H1 (cell line): ENCODE measurements at regions not wholly inside any gene's neighbourhood (a gene's known extent, or its start where the extent isn't known, plus 50 kb on each side); places are given as distances from the start of the nearest gene placed in this dataset.
"Not testable (repeated sequence)": the region's sequence is repeated elsewhere in the genome, so short reads cannot be mapped to it uniquely, and the experiment has no call there.

Experiments used
- CTCF ChIA-PET: fragments of 300-600 bp; sonication (Branson Sonifier 250); formaldehyde crosslinking; loops from one replicate; lab custom pipeline; 2021; ENCODE audit not compliant: partially characterized antibody; lab: Charles Lee
- POLR2A ChIA-PET: fragments of 300-600 bp; sonication (Branson Sonifier 250); formaldehyde crosslinking; loops from one replicate; lab custom pipeline; 2021; ENCODE audit warnings: inconsistent platforms; ENCODE audit not compliant: partially characterized antibody; lab: Charles Lee
- DNase-seq, 2 experiments: peaks; one replicate each; pipeline versions ENCODE4 v3.0.0 to v3.0.0-alpha.2; 2010 to 2022; ENCODE audit warnings: low spot score in 2 of 2, low read depth in 1 of 2, mixed read lengths in 1 of 2
- FAIRE-seq: peaks from 2 replicates; lab custom pipeline; 2011; peaks lifted over from hg19 to GRCh38; lab: Jason Lieb, UNC
- H2AFZ ChIP-seq: 2 replicates; pipeline ENCODE4 v1.8.1; 2012; ENCODE audit warnings: low read length, inconsistent platforms
- H2AK5ac ChIP-seq: 2 replicates; pipeline ENCODE4 v1.6.1; 2013; ENCODE audit warnings: low read depth, low read length
- H2BK120ac ChIP-seq: replicated peaks from 2 replicates; pipeline ENCODE3; 2013; ENCODE audit warnings: low read depth, low read length, inconsistent platforms
- H2BK12ac ChIP-seq: 2 replicates; pipeline ENCODE4 v1.6.1; 2013; ENCODE audit warnings: low read depth, low read length
- H2BK15ac ChIP-seq: 2 replicates; pipeline ENCODE4 v1.6.1; 2013; ENCODE audit warnings: low read length
- H2BK20ac ChIP-seq: 2 replicates; pipeline ENCODE4 v1.6.1; 2013; ENCODE audit warnings: low read length
- H2BK5ac ChIP-seq: 2 replicates; pipeline ENCODE4 v1.6.1; 2013; ENCODE audit warnings: low read depth, low read length
- H3K14ac ChIP-seq: 2 replicates; pipeline ENCODE4 v1.6.1; 2013; ENCODE audit warnings: inconsistent platforms; ENCODE audit not compliant: insufficient read length
- H3K18ac ChIP-seq: 2 replicates; pipeline ENCODE4 v1.6.1; 2013; ENCODE audit warnings: low read length; ENCODE audit errors: extremely low read depth
- H3K23ac ChIP-seq: 2 replicates; pipeline ENCODE4 v1.6.1; 2013; ENCODE audit warnings: inconsistent platforms; ENCODE audit not compliant: insufficient read length
- H3K23me2 ChIP-seq: 2 replicates; pipeline ENCODE4 v1.6.1; 2013; ENCODE audit warnings: low read depth, low read length
- H3K27ac ChIP-seq: 2 replicates; pipeline ENCODE4 v1.6.1; 2011; ENCODE audit warnings: low read depth, low read length, inconsistent platforms
- H3K27me3 ChIP-seq, 4 experiments: replicated peaks in 1 of 4; 1 replicate in 1 of 4; 2 replicates in 3 of 4; pipeline versions ENCODE4 v1.6.1 to v1.8.1; 2011 to 2013; ENCODE audit warnings: low read length in 3 of 4, mild to moderate bottlenecking in 3 of 4, inconsistent platforms in 2 of 4, mixed read lengths in 2 of 4, moderate library complexity in 1 of 4; ENCODE audit not compliant: control insufficient read depth in 3 of 4, insufficient read depth in 3 of 4; ENCODE audit errors: extremely low read depth in 1 of 4
- H3K36me3 ChIP-seq, 4 experiments: 2 replicates each; pipeline versions ENCODE4 v1.6.1 to v1.8.1; 2011 to 2013; ENCODE audit warnings: mild to moderate bottlenecking in 4 of 4, low read length in 3 of 4, moderate library complexity in 2 of 4, control low read depth in 1 of 4, inconsistent platforms in 1 of 4; ENCODE audit not compliant: insufficient read depth in 4 of 4, control insufficient read depth in 2 of 4
- H3K4ac ChIP-seq: replicated peaks from 2 replicates; pipeline ENCODE3; 2013; ENCODE audit warnings: low read length, low read depth, mixed read lengths, inconsistent platforms; ENCODE audit not compliant: insufficient read length
- H3K4me1 ChIP-seq, 4 experiments: replicated peaks in 1 of 4; 1 replicate in 1 of 4; 2 replicates in 3 of 4; pipeline versions ENCODE4 v1.6.1 to v1.8.1; 2011 to 2013; ENCODE audit warnings: low read length in 3 of 4, inconsistent platforms in 2 of 4, mixed read lengths in 1 of 4; ENCODE audit not compliant: insufficient read depth in 4 of 4, control insufficient read depth in 3 of 4
- H3K4me2 ChIP-seq, 2 experiments: 2 replicates each; pipeline versions ENCODE4 v1.6.1 to v1.8.1; 2011 to 2013; ENCODE audit warnings: low read depth in 2 of 2, low read length in 2 of 2, control low read depth in 1 of 2, inconsistent platforms in 1 of 2, mild to moderate bottlenecking in 1 of 2; ENCODE audit not compliant: insufficient read depth in 1 of 2
- H3K4me3 ChIP-seq, 4 experiments: fragments of 200-600, 300-600 bp in 1 of 4; sonication (generic), shearing (Covaris generic), sonication (Bioruptor Twin) in 1 of 4; 2 replicates each; pipeline versions ENCODE4 v1.5.1 to v1.8.1; 2011 to 2016; ENCODE audit warnings: low read length in 4 of 4, low read depth in 3 of 4, control low read depth in 2 of 4, inconsistent platforms in 2 of 4, mild to moderate bottlenecking in 2 of 4, mixed read lengths in 1 of 4, moderate library complexity in 1 of 4; ENCODE audit not compliant: insufficient read depth in 2 of 4; ENCODE audit errors: extremely low read depth in 1 of 4
- H3K56ac ChIP-seq: replicated peaks from 2 replicates; pipeline ENCODE3; 2013; ENCODE audit warnings: low read depth, mild to moderate bottlenecking, mixed read lengths, low read length, inconsistent platforms; ENCODE audit not compliant: insufficient read length
- H3K79me1 ChIP-seq: 2 replicates; pipeline ENCODE4 v1.6.1; 2013; ENCODE audit warnings: low read depth, low read length, control low read depth
- H3K79me2 ChIP-seq, 2 experiments: 2 replicates each; pipeline versions ENCODE4 v1.6.1 to v1.8.1; 2012 to 2013; ENCODE audit warnings: low read length in 2 of 2, mild to moderate bottlenecking in 2 of 2, inconsistent platforms in 1 of 2; ENCODE audit not compliant: insufficient read depth in 2 of 2, control insufficient read depth in 1 of 2
- H3K9ac ChIP-seq, 4 experiments: replicated peaks in 1 of 4; 1 replicate in 1 of 4; 2 replicates in 3 of 4; pipeline versions ENCODE4 v1.6.1 to v1.8.1; 2011 to 2013; ENCODE audit warnings: low read depth in 3 of 4, low read length in 3 of 4, control low read depth in 2 of 4, mild to moderate bottlenecking in 2 of 4, moderate library complexity in 2 of 4, inconsistent platforms in 1 of 4; ENCODE audit errors: extremely low read depth in 1 of 4
- H3K9me3 ChIP-seq, 2 experiments: 2 replicates each; pipeline versions ENCODE4 v1.6.1 to v1.8.1; 2012 to 2013; ENCODE audit warnings: mild to moderate bottlenecking in 2 of 2, moderate library complexity in 2 of 2, control low read depth in 1 of 2, inconsistent platforms in 1 of 2, low read depth in 1 of 2, low read length in 1 of 2, mixed read lengths in 1 of 2; ENCODE audit not compliant: insufficient read depth in 2 of 2
- H4K20me1 ChIP-seq, 2 experiments: replicated peaks in 1 of 2; 2 replicates each; pipeline versions ENCODE3 to v1.8.1; 2011 to 2013; ENCODE audit warnings: inconsistent platforms in 2 of 2, low read length in 2 of 2, mild to moderate bottlenecking in 1 of 2; ENCODE audit not compliant: insufficient read depth in 2 of 2, control insufficient read depth in 1 of 2
- H4K5ac ChIP-seq: 2 replicates; pipeline ENCODE4 v1.6.1; 2013; ENCODE audit warnings: low read length, low read depth, mixed read lengths, inconsistent platforms; ENCODE audit not compliant: insufficient read length
- H4K8ac ChIP-seq: 2 replicates; pipeline ENCODE4 v1.8.0; 2013; ENCODE audit warnings: mild to moderate bottlenecking, moderate library complexity, low read length, inconsistent platforms; ENCODE audit not compliant: insufficient read depth; ENCODE audit errors: extremely low read depth
- H4K91ac ChIP-seq: replicated peaks from 2 replicates; pipeline ENCODE3; 2013; ENCODE audit warnings: low read length, mixed read lengths, inconsistent platforms; ENCODE audit not compliant: insufficient read length
- WGBS, 2 experiments: shearing (Covaris generic) in 1 of 2; methylation state at CpG; one replicate each; pipeline versions ENCODE4 v1.1.6 to v1.1.7; 2013 to 2015; ENCODE audit warnings: low lambda C conversion rate in 2 of 2, mixed read lengths in 2 of 2, inconsistent platforms in 1 of 2, low coverage in 1 of 2, missing lambda C conversion rate in 1 of 2; ENCODE audit not compliant: insufficient replicate concordance in 2 of 2, insufficient coverage in 1 of 2, insufficient read length in 1 of 2; ENCODE audit errors: extremely low coverage in 1 of 2, missing lambda C conversion rate in 1 of 2; 5-methylcytosine and 5-hydroxymethylcytosine counted together

- H2BK12ac ChIP-seq, H3K9me3 ChIP-seq, H2AFZ ChIP-seq, H4K20me1 ChIP-seq, H3K27me3 ChIP-seq, H3K23ac ChIP-seq, H2BK15ac ChIP-seq, H3K27ac ChIP-seq, H3K36me3 ChIP-seq, H3K79me2 ChIP-seq, H3K18ac ChIP-seq, POLR2A ChIA-PET, H2BK20ac ChIP-seq, DNase-seq, H3K4me1 ChIP-seq, H3K4me3 ChIP-seq, H3K56ac ChIP-seq, H3K79me1 ChIP-seq, H4K8ac ChIP-seq, H3K14ac ChIP-seq, H3K9ac ChIP-seq, H2BK120ac ChIP-seq, H3K23me2 ChIP-seq, CTCF ChIA-PET, FAIRE-seq, H3K4ac ChIP-seq, H2BK5ac ChIP-seq, H4K5ac ChIP-seq, H3K4me2 ChIP-seq, H2AK5ac ChIP-seq, H4K91ac ChIP-seq: not testable (repeated sequence)
- no CpG with 5 or more reads among the region's 5 CpGs for WGBS, 2 experiments
Measured at GRCh38 chr2:110354294-110355018, 118.2 kb downstream of the LIMS4 start.

- H3K79me2 ChIP-seq, H2BK5ac ChIP-seq, H2BK20ac ChIP-seq, H2BK15ac ChIP-seq, H2AK5ac ChIP-seq, DNase-seq, POLR2A ChIA-PET, H3K56ac ChIP-seq, H3K4ac ChIP-seq, H4K5ac ChIP-seq, H3K27me3 ChIP-seq, H4K8ac ChIP-seq, H3K23ac ChIP-seq, H2AFZ ChIP-seq, H3K4me1 ChIP-seq, H3K14ac ChIP-seq, H3K23me2 ChIP-seq, H3K4me3 ChIP-seq, H3K36me3 ChIP-seq, CTCF ChIA-PET, H3K4me2 ChIP-seq, H3K27ac ChIP-seq, H3K9me3 ChIP-seq, H4K20me1 ChIP-seq, H3K18ac ChIP-seq, H3K79me1 ChIP-seq, H4K91ac ChIP-seq, H2BK120ac ChIP-seq, FAIRE-seq, H3K9ac ChIP-seq, H2BK12ac ChIP-seq: not testable (repeated sequence)
Measured at GRCh38 chr2:110350718-110351117, 121.9 kb downstream of the LIMS4 start.
